PFSK-1 (cell line): ENCODE measurements at regions not wholly inside any gene's neighbourhood (a gene's known extent, or its start where the extent isn't known, plus 50 kb on each side); places are given as distances from the start of the nearest gene placed in this dataset.

Source experiments
- POLR2AphosphoS5 ChIP-seq: IDR thresholded peaks from 2 replicates; pipeline ENCODE4 v1.6.1; 2012; ENCODE audit warnings: low read depth, mild to moderate bottlenecking, control low read depth, low read length, moderate library complexity
- TAF1 ChIP-seq: IDR thresholded peaks from 2 replicates; pipeline ENCODE4 v1.6.1; 2012; ENCODE audit warnings: low read length, control low read depth, borderline replicate concordance; ENCODE audit not compliant: insufficient read depth
- TF ChIP-seq, protein P1 (sequence below), 2 experiments: IDR thresholded peaks; 2 replicates each; pipeline versions ENCODE4 v1.6.1 to v1.8.0; 2011 to 2012; ENCODE audit warnings: low read depth in 2 of 2, low read length in 2 of 2, control low read depth in 1 of 2, inconsistent platforms in 1 of 2, mild to moderate bottlenecking in 1 of 2, moderate library complexity in 1 of 2; ENCODE audit not compliant: insufficient read depth in 1 of 2

DNA sequence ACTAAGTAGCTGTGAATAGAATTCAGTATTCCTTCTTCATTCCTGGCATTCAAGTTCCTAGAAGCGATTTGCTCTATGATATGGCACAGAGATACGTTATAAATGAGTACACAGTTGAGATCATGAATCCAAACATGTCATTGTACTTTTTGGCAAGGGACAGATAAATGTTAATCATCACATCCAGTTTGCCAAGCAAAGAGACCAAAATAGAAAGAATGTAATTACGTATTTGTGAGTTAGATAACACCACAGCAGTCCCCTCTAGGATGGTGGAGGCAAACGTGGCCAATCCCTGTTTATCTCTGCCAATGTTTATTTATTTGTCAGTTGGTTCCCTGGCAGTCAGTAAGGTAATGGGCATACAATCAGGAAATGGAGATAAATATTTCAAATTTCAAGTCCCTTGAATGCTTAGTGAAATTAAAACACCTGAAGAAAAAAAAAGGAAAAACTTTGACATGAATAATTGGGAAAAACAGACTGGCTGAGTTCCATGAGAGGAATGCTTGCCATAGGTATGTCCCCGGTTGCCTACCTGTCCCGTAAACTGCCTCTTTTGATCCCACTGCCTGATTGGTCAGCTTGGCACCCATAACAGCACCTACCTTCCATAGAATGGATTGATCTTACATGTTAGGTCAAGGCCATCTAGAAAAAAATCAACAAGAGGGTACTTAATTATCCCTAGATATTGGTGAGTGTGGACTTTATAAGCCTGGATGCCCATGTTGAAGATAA is 451.1 kb upstream of the NETO1 start:
- TF ChIP-seq TAF1 (no peak), POLR2AphosphoS5 (no peak)
- TF ChIP-seq, protein P1, sequence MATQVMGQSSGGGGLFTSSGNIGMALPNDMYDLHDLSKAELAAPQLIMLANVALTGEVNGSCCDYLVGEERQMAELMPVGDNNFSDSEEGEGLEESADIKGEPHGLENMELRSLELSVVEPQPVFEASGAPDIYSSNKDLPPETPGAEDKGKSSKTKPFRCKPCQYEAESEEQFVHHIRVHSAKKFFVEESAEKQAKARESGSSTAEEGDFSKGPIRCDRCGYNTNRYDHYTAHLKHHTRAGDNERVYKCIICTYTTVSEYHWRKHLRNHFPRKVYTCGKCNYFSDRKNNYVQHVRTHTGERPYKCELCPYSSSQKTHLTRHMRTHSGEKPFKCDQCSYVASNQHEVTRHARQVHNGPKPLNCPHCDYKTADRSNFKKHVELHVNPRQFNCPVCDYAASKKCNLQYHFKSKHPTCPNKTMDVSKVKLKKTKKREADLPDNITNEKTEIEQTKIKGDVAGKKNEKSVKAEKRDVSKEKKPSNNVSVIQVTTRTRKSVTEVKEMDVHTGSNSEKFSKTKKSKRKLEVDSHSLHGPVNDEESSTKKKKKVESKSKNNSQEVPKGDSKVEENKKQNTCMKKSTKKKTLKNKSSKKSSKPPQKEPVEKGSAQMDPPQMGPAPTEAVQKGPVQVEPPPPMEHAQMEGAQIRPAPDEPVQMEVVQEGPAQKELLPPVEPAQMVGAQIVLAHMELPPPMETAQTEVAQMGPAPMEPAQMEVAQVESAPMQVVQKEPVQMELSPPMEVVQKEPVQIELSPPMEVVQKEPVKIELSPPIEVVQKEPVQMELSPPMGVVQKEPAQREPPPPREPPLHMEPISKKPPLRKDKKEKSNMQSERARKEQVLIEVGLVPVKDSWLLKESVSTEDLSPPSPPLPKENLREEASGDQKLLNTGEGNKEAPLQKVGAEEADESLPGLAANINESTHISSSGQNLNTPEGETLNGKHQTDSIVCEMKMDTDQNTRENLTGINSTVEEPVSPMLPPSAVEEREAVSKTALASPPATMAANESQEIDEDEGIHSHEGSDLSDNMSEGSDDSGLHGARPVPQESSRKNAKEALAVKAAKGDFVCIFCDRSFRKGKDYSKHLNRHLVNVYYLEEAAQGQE (IDR thresholded peaks at IDR 0.05; ENCODE audit: insufficient read depth in 1 of 2, low read depth in 2 of 2, low read length in 2 of 2): no peak
